ENCODE measurements at regions not wholly inside any gene's neighbourhood (a gene's known extent, or its start where the extent isn't known, plus 50 kb on each side); places are given as distances from the start of the nearest gene placed in this dataset.

DNA sequence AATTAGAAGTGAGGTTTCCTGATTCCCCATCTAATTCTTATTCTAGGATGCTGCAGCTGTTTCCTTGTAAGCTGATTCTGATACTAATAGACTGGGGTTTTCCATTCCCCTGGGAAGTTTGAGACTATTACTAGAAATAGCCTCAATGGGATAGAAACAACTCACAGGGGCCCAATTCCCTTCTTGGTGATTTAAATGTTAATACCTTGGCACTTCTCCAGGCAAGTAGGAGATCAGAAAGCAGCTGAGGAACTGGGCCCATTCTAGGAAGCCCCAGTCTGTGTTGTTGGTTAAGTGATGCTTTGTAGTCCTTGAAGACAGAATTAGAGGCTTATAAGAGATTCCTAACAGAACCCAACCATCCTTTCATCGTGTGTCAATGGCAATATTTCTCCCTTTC, 407.0 kb upstream of the SEL1L start:
- H3K27me3 ChIP-seq = no peaks in the 10 kb centered on the region
- DNase-seq (no peak), ATAC-seq (ENCODE audit: low FRiP score in 2 of 2) (no peak)
- no peak overlapping the region for H3K4me3 ChIP-seq
- H3K4me1 ChIP-seq = no peaks in the 10 kb centered on the region
- H3K27ac ChIP-seq = no peak overlapping the region
- 25 to 70% methylated on average over 1 of the region's 1 CpG for WGBS, 2 donors
- TF ChIP-seq POLR2A (IDR thresholded peaks at IDR 0.05) (no peak), POLR2AphosphoS5 (IDR thresholded peaks at IDR 0.05) (no peak), EP300 (IDR thresholded peaks at IDR 0.05) (no peak)
- TF ChIP-seq, protein P1, sequence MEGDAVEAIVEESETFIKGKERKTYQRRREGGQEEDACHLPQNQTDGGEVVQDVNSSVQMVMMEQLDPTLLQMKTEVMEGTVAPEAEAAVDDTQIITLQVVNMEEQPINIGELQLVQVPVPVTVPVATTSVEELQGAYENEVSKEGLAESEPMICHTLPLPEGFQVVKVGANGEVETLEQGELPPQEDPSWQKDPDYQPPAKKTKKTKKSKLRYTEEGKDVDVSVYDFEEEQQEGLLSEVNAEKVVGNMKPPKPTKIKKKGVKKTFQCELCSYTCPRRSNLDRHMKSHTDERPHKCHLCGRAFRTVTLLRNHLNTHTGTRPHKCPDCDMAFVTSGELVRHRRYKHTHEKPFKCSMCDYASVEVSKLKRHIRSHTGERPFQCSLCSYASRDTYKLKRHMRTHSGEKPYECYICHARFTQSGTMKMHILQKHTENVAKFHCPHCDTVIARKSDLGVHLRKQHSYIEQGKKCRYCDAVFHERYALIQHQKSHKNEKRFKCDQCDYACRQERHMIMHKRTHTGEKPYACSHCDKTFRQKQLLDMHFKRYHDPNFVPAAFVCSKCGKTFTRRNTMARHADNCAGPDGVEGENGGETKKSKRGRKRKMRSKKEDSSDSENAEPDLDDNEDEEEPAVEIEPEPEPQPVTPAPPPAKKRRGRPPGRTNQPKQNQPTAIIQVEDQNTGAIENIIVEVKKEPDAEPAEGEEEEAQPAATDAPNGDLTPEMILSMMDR (IDR thresholded peaks at IDR 0.05) = no peak
- H3K36me3 ChIP-seq = no peaks in the 10 kb centered on the region
- H3K9me3 ChIP-seq = no peaks in the 10 kb centered on the region

- TF ChIP-seq POLR2AphosphoS5 (IDR thresholded peaks at IDR 0.05) = no peak
- no peak for TF ChIP-seq POLR2A (IDR thresholded peaks at IDR 0.05)
- TF ChIP-seq, protein P1 (IDR thresholded peaks at IDR 0.05) = no peak
- TF ChIP-seq EP300 (IDR thresholded peaks at IDR 0.05) = no peak
- H3K4me3 ChIP-seq = no peak overlapping the region
These were observed 408.4 kb upstream of the SEL1L start for GRCh38 chr14:81942071-81942470.

DNA sequence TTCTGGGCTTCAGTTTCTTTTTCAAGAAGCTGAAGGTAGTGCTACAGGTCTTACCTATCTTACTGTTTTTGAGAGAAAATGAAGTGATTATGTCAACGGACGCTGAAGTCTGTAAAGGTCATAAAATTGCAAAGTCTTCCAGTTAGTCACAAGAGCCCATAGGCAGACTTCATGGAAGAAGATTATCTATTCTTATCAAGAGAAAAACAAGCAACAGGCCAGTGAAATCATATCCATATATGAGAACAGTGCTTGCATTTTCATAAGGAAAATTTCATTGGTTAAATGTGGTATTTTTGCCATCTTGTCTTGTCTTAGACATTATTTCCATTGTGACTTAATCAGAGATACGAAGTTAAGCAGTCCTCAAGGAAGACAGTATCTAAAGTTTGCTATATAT, 412.7 kb upstream of the SEL1L start:
- Histone ChIP-seq H3K36me3 (no peaks in the 10 kb centered on the region), H3K27ac (no peak overlapping the region), H3K4me3 (no peak overlapping the region), H3K9me3 (no peaks in the 10 kb centered on the region), H3K27me3 (no peaks in the 10 kb centered on the region), H3K4me1 (no peaks in the 10 kb centered on the region)
- ATAC-seq (ENCODE audit: low FRiP score in 2 of 2) = no peak
- TF ChIP-seq, protein P1 (IDR thresholded peaks at IDR 0.05) = no peak
- TF ChIP-seq POLR2A (IDR thresholded peaks at IDR 0.05) (no peak), POLR2AphosphoS5 (IDR thresholded peaks at IDR 0.05) (no peak), EP300 (IDR thresholded peaks at IDR 0.05) (no peak)
- no peak for DNase-seq
- WGBS, 2 donors = 92 to 93% methylated on average over 3 of the region's 3 CpGs

More at GRCh38 chr14:81942071-81942470, 408.4 kb upstream of the SEL1L start:
- H3K27me3 ChIP-seq = no peaks in the 10 kb centered on the region
- no peaks in the 10 kb centered on the region for H3K36me3 ChIP-seq
- DNase-seq (no peak), ATAC-seq (ENCODE audit: low FRiP score in 2 of 2) (no peak)
- H3K27ac ChIP-seq = no peak overlapping the region
- H3K4me1 ChIP-seq = no peaks in the 10 kb centered on the region
- no peaks in the 10 kb centered on the region for H3K9me3 ChIP-seq

- no peak for DNase-seq
These were observed 413.5 kb upstream of the SEL1L start for GRCh38 chr14:81946834-81947798.

More at GRCh38 chr14:81946834-81947798, 413.5 kb upstream of the SEL1L start:
- H3K4me1 ChIP-seq = no peaks in the 10 kb centered on the region
- no peaks in the 10 kb centered on the region for H3K36me3 ChIP-seq
- no peak overlapping the region for H3K4me3 ChIP-seq
- TF ChIP-seq EP300 (IDR thresholded peaks at IDR 0.05) (no peak), POLR2AphosphoS5 (IDR thresholded peaks at IDR 0.05) (no peak), POLR2A (IDR thresholded peaks at IDR 0.05) (no peak)
- TF ChIP-seq, protein P1 (IDR thresholded peaks at IDR 0.05) = no peak
- no peaks in the 10 kb centered on the region for H3K27me3 ChIP-seq
- no peak for ATAC-seq (ENCODE audit: low FRiP score in 2 of 2)
- H3K27ac ChIP-seq = no peak overlapping the region
- 74 to 79% methylated on average over 8 of the region's 8 CpGs for WGBS, 2 donors
- H3K9me3 ChIP-seq = no peaks in the 10 kb centered on the region

All from upper lobe of left lung (tissue), 6 donors.